ENCODE measurements at regions not wholly inside any gene's neighbourhood (a gene's known extent, or its start where the extent isn't known, plus 50 kb on each side); places are given as distances from the start of the nearest gene placed in this dataset.

DNA sequence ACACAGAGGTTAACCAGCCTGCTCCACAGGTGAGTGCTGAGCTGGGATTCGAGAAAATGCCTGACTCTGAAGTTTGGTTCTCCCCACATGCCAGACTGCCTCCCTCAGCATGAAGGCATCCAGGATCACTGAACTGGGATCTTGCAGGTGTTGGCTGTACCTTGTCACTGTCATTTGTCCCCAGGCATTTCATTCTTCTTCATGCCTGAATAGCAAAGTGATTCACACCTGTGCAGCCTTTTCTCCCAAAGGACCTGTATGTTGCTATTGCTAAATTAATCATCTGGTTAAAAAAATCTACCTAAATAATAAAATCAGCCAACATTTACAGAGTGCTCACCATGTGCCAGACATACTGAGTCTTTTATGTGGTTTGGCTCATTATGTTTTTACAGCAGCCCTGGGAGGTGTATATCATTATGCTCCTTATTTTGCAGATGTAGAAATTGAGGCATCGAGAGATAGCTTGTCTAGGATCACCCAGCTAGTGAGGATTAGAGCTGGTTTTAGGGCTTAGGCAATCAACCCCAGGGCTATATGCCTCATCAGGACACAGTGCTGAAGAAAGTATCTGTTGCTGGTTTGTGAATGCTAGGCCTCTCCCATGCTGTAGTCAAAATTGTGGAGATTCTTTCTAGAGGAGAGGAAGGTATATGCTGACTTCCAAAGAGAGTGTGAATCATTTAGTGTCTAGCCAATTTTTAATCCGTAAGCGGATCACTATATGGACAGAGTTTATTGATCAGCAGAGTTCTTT lies 204.4 kb downstream of the HIPK3 start:
- 83 to 86% methylated on average over 4 of the region's 4 CpGs for WGBS, 2 donors
- intact Hi-C loops (cut with DNase I) = no loop called here
- no peaks in the 10 kb centered on the region for H3K27me3 ChIP-seq
- H3K36me3 ChIP-seq = no peaks in the 10 kb centered on the region
- H3K9me3 ChIP-seq = no peaks in the 10 kb centered on the region
- H3K4me1 ChIP-seq = no peaks in the 10 kb centered on the region
- TF ChIP-seq, protein P1, sequence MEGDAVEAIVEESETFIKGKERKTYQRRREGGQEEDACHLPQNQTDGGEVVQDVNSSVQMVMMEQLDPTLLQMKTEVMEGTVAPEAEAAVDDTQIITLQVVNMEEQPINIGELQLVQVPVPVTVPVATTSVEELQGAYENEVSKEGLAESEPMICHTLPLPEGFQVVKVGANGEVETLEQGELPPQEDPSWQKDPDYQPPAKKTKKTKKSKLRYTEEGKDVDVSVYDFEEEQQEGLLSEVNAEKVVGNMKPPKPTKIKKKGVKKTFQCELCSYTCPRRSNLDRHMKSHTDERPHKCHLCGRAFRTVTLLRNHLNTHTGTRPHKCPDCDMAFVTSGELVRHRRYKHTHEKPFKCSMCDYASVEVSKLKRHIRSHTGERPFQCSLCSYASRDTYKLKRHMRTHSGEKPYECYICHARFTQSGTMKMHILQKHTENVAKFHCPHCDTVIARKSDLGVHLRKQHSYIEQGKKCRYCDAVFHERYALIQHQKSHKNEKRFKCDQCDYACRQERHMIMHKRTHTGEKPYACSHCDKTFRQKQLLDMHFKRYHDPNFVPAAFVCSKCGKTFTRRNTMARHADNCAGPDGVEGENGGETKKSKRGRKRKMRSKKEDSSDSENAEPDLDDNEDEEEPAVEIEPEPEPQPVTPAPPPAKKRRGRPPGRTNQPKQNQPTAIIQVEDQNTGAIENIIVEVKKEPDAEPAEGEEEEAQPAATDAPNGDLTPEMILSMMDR (IDR thresholded peaks at IDR 0.05) = no peak
- H3K4me3 ChIP-seq = no peak overlapping the region
- no peak overlapping the region for H3K27ac ChIP-seq
- ATAC-seq (no peak), DNase-seq (no peak)

GRCh38 chr11:33457948-33458347 lies 200.8 kb downstream of the HIPK3 start:
- Histone ChIP-seq H3K4me3 (no peak overlapping the region), H3K36me3 (no peaks in the 10 kb centered on the region), H3K27me3 (peaks cover 0 to 6% (median 0%) of the 10 kb centered on the region in 7 donors), H3K9me3 (no peaks in the 10 kb centered on the region), H3K4me1 (no peaks in the 10 kb centered on the region), H3K27ac (no peak overlapping the region)
- 89 to 92% methylated on average over 5 of the region's 5 CpGs for WGBS, 2 donors
- DNase-seq = no peak
- intact Hi-C loops (cut with DNase I) = no loop called here
- TF ChIP-seq, protein P1 (IDR thresholded peaks at IDR 0.05) = no peak
- no peak for ATAC-seq

- ATAC-seq (no peak), DNase-seq (no peak)
- H3K36me3 ChIP-seq = no peaks in the 10 kb centered on the region
- intact Hi-C loops (cut with DNase I) = no loop called here
- WGBS, 2 donors = 80 to 81% methylated on average over 4 of the region's 4 CpGs
- no peak overlapping the region for H3K27ac ChIP-seq
- H3K9me3 ChIP-seq = no peaks in the 10 kb centered on the region
- TF ChIP-seq, protein P1 (IDR thresholded peaks at IDR 0.05) = no peak
- H3K4me1 ChIP-seq = no peaks in the 10 kb centered on the region
- H3K27me3 ChIP-seq = peaks cover 0 to 10% (median 0%) of the 10 kb centered on the region in 7 donors
- H3K4me3 ChIP-seq = no peak overlapping the region
These were observed 198.8 kb downstream of the HIPK3 start for GRCh38 chr11:33455867-33456463.

GRCh38 chr11:33454264-33454663 lies 197.1 kb downstream of the HIPK3 start:
- no peak overlapping the region for H3K27ac ChIP-seq
- intact Hi-C loops (cut with DNase I) = no loop called here
- WGBS, 2 donors = 55 to 90% methylated on average over 1 of the region's 1 CpG

More at GRCh38 chr11:33454264-33454663, 197.1 kb downstream of the HIPK3 start:
- Histone ChIP-seq H3K9me3 (no peaks in the 10 kb centered on the region), H3K4me3 (no peak overlapping the region), H3K36me3 (no peaks in the 10 kb centered on the region), H3K4me1 (no peaks in the 10 kb centered on the region), H3K27me3 (peaks cover 0 to 10% (median 0%) of the 10 kb centered on the region in 7 donors)
- TF ChIP-seq, protein P1 (IDR thresholded peaks at IDR 0.05) = no peak
- no peak for ATAC-seq
- DNase-seq = no peak
